Activated naive CD8-positive, alpha-beta T cell treated with anti-CD3 and anti-CD28 coated beads for 36 hours (primary cell): ENCODE measurements at regions not wholly inside any gene's neighbourhood (a gene's known extent, or its start where the extent isn't known, plus 50 kb on each side); places are given as distances from the start of the nearest gene placed in this dataset.
"Not testable (repeated sequence)": the region's sequence is repeated elsewhere in the genome, so short reads cannot be mapped to it uniquely, and the experiment has no call there.

Experiments used
- DNase-seq: peaks from one replicate; pipeline ENCODE4 v3.0.0; 2021
- H3K27ac Mint-ChIP-seq: one replicate; pipeline ENCODE4 v1.8.0; 2022; ENCODE audit warnings: mild to moderate bottlenecking, moderate library complexity, mixed read lengths
- H3K27me3 Mint-ChIP-seq: one replicate; pipeline ENCODE4 v1.8.0; 2022; ENCODE audit warnings: mild to moderate bottlenecking, mixed read lengths
- H3K36me3 Mint-ChIP-seq: one replicate; pipeline ENCODE4 v1.8.0; 2021; ENCODE audit warnings: mild to moderate bottlenecking, mixed read lengths
- H3K4me1 Mint-ChIP-seq: one replicate; pipeline ENCODE4 v1.8.0; 2021; ENCODE audit warnings: mixed read lengths
- H3K4me3 Mint-ChIP-seq: one replicate; pipeline ENCODE4 v1.8.0; 2022; ENCODE audit warnings: mild to moderate bottlenecking, moderate library complexity, mixed read lengths
- H3K9me3 Mint-ChIP-seq: one replicate; pipeline ENCODE4 v1.8.0; 2022; ENCODE audit warnings: mixed read lengths

GRCh38 chr16:65819136-65819898, 547.2 kb upstream of the CDH5 start:
- Mint-ChIP-seq H3K27me3 (peaks cover 4% of the 10 kb centered on the region), H3K27ac (no peak overlapping the region), H3K4me3 (no peak overlapping the region), H3K9me3 (peaks cover 3% of the 10 kb centered on the region), H3K4me1 (no peaks in the 10 kb centered on the region), H3K36me3 (no peaks in the 10 kb centered on the region)
- DNase-seq = no peak

DNA sequence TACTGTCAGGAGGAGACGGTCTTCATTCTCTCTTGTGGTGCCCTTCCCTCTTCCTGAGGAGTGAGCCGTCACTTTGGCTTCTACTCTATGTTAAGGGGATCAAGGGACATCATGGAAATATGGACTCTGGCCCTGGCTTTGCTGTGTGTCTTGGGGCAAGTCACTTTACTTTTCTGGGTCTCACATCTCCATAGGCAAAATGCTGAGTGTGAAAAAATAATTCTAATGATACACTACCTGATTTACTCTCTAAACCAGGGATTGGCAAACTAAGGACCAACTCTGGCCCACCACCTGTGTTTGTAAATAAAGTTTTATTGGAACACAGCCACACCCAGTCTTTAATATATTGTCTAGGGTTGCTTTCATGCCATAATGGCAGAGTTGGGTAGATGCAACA, 548.7 kb upstream of the CDH5 start:
- Mint-ChIP-seq H3K27me3 (no peaks in the 10 kb centered on the region), H3K4me1 (no peaks in the 10 kb centered on the region), H3K9me3 (no peaks in the 10 kb centered on the region), H3K27ac (no peak overlapping the region), H3K4me3 (no peak overlapping the region), H3K36me3 (no peaks in the 10 kb centered on the region)
- DNase-seq = no peak

DNA sequence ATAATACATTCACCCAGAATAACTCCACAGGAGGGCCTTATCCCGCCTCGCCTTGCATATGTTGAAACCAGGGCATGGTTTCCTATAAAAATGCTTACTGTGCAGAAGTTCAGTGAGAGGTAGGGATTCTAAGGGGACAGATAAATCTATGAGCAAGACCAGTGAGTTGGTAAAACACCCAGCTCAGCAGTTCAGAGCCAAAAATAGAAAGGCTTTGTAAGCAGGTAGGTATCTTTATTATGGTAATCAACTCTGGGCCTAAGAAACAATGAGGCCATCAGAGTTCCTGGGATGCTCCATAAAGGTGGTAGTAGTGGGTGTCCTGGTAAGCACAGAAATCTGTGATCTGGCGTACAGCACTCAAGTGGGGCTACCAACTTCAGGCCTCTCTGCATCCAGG, 549.4 kb upstream of the CDH5 start:
- no peaks in the 10 kb centered on the region for H3K27me3 Mint-ChIP-seq
- H3K9me3 Mint-ChIP-seq = no peaks in the 10 kb centered on the region
- H3K4me3 Mint-ChIP-seq = no peak overlapping the region
- no peak for DNase-seq
- no peaks in the 10 kb centered on the region for H3K4me1 Mint-ChIP-seq
- no peak overlapping the region for H3K27ac Mint-ChIP-seq
- H3K36me3 Mint-ChIP-seq = no peaks in the 10 kb centered on the region

DNA sequence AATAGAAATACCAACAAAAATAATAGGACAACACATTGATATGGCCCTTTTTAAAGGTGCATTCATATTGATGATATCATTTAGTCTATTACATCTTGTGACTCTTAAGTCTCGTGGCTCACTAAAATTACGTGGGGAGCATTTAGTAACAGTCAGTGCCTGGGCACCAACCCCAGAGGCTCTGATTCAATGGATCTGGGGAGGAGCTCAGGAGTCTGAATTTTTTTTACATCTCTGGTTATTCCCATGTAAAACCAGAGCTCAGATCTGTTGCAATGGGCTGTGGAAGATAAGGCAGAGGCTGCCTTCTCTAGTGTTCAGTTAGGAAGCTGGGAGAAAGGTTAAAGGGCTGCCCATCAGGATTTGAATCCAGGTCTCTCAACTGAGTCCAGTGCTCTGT, 549.9 kb upstream of the CDH5 start:
- Mint-ChIP-seq H3K9me3 (no peaks in the 10 kb centered on the region), H3K4me3 (no peak overlapping the region), H3K27me3 (no peaks in the 10 kb centered on the region), H3K36me3 (no peaks in the 10 kb centered on the region), H3K27ac (no peak overlapping the region), H3K4me1 (no peaks in the 10 kb centered on the region)
- DNase-seq = no peak

DNA sequence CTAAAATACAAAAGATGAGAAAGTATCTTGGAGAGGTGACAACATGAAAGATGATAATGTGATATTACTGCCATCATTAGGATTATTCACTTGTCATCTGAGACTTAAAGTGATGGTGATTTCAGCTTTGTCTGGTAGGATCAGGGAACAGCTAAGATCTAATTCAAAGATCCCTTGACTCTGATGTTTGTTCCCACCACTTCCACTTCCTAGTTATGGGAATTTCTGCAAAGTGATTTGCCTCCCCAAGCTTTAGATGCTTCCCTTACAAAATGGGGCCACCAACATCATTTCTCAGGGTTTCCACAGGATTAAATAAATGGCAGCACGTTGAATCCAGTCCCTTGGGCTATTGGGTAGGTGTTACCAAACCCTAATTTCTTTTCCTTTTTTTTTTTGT, 550.8 kb upstream of the CDH5 start:
- Mint-ChIP-seq H3K4me3 (no peak overlapping the region), H3K27ac (no peak overlapping the region), H3K4me1 (no peaks in the 10 kb centered on the region), H3K9me3 (no peaks in the 10 kb centered on the region), H3K36me3 (no peaks in the 10 kb centered on the region), H3K27me3 (no peaks in the 10 kb centered on the region)
- no peak for DNase-seq

DNA sequence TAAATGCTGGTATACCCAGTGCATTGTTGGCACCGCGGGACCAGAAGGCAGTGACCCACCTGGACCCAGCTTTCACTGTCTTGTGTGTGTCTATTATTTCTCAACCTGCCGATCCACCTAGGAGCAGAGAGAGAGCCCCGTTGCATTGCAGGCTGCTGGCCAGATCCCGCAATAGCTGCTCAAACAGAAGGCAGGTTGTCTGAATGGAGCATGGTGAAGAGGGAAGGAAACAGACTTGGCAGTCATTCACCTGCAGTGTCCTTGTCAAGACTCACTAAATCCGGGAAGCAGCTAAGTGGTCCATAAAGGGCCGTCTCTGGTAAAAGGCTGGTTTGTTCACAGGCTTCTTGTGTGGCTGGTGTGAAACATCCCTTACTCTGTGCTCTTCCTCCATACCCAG, 552.6 kb upstream of the CDH5 start:
- not testable (repeated sequence) for H3K4me3 Mint-ChIP-seq, H3K36me3 Mint-ChIP-seq

DNA sequence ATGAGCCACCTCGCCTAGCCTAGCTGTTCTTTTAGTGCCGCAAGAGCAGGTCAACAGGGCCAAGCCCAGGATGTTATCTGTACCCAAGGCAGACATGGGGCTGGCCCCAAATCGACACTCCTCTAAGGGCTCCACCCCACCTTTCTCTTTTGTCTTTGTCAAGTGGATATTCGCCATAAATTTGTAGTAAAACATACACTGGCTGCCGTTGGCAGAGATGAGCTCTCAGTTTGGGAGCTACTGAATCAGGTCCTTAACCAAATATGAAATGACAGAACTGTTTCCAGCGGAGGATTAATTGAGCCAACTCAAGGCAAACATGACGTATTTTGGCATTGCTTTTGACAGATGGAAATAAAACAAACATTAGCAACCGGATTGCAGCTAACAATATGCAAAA, 556.9 kb upstream of the CDH5 start:
- DNase-seq = no peak
- no peaks in the 10 kb centered on the region for H3K36me3 Mint-ChIP-seq
- H3K4me3 Mint-ChIP-seq = no peak overlapping the region
- H3K27me3 Mint-ChIP-seq = no peaks in the 10 kb centered on the region
- H3K4me1 Mint-ChIP-seq = no peaks in the 10 kb centered on the region
- no peaks in the 10 kb centered on the region for H3K9me3 Mint-ChIP-seq
- no peak overlapping the region for H3K27ac Mint-ChIP-seq

More for the DNA sequence above, 552.6 kb upstream of the CDH5 start:
- not testable (repeated sequence) for DNase-seq, H3K27me3 Mint-ChIP-seq, H3K9me3 Mint-ChIP-seq, H3K27ac Mint-ChIP-seq, H3K4me1 Mint-ChIP-seq

DNA sequence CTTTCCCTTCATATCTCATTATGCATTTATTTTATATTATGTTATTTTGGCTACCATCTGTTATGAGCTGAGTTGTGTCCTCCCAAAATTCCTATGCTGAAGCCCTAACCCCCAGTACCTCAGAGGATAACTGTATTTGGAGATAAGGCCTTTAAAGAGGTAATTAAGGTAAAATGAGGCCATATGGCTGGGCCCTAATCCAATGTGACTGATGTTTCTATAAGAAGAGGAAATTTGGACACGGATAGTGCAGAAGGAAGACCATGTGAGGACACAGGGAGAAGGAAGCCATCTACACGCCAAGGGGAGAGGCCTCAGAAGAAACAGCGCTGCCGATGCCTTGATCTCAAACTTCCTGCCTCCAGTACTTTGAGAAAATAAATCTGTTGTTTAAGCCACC, 557.7 kb upstream of the CDH5 start:
- Mint-ChIP-seq H3K4me3 (no peak overlapping the region), H3K9me3 (peaks cover 2% of the 10 kb centered on the region), H3K27ac (no peak overlapping the region), H3K36me3 (no peaks in the 10 kb centered on the region), H3K4me1 (no peaks in the 10 kb centered on the region), H3K27me3 (no peaks in the 10 kb centered on the region)
- DNase-seq = no peak

DNA sequence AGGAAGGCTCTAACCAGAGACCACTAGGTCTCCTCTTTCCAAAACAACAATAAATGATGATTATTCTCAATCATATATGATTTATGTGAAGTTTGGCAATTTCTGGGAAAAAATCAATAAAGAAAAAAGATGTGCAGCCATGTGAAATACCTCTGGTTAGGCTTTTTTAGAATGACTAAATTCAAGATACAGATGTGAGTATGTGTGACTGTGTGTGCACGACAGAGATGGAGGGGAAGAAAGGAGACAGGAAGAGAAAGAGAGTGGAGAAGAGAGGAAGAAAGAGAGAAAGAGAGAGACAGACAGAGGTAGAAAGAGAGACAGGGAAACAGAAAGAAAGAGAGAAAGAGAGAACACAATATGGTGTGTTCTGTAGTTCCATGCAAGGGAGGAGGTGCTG, 558.6 kb upstream of the CDH5 start:
- H3K36me3 Mint-ChIP-seq = no peaks in the 10 kb centered on the region
- H3K27me3 Mint-ChIP-seq = no peaks in the 10 kb centered on the region
- H3K27ac Mint-ChIP-seq = no peak overlapping the region

GRCh38 chr16:65805704-65806103, 560.8 kb upstream of the CDH5 start:
- not testable (repeated sequence) for H3K9me3 Mint-ChIP-seq, H3K27me3 Mint-ChIP-seq, H3K4me1 Mint-ChIP-seq, H3K27ac Mint-ChIP-seq, H3K4me3 Mint-ChIP-seq, DNase-seq, H3K36me3 Mint-ChIP-seq

More for the DNA sequence above, 558.6 kb upstream of the CDH5 start:
- no peak for DNase-seq
- peaks cover 2% of the 10 kb centered on the region for H3K9me3 Mint-ChIP-seq
- no peak overlapping the region for H3K4me3 Mint-ChIP-seq
- no peaks in the 10 kb centered on the region for H3K4me1 Mint-ChIP-seq

- no peak for DNase-seq
- no peaks in the 10 kb centered on the region for H3K9me3 Mint-ChIP-seq
- H3K27ac Mint-ChIP-seq = no peak overlapping the region
- H3K4me1 Mint-ChIP-seq = no peaks in the 10 kb centered on the region
- no peaks in the 10 kb centered on the region for H3K36me3 Mint-ChIP-seq
- H3K4me3 Mint-ChIP-seq = no peak overlapping the region
- no peaks in the 10 kb centered on the region for H3K27me3 Mint-ChIP-seq
Measured at GRCh38 chr16:65796481-65796880, 570.0 kb upstream of the CDH5 start.

DNA sequence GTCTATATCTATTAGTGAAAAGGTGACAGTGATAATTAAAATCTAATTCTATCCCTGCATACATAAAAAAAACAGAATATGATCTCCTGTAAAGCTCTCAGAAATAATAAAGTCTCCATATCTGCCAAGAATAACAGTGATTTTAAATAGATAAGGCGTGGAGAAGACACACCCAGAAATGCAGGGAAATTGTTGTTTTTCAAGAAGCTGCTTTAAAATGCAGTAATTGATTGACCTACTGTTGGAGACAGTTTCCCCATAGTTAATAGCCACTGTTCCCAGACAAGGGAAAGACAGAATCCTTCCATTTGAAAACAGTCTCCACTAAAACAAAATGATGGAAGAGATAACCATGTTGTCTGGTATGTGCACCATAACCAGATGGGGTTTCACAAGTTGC, 571.5 kb upstream of the CDH5 start:
- DNase-seq = no peak
- Mint-ChIP-seq H3K27me3 (no peaks in the 10 kb centered on the region), H3K27ac (no peak overlapping the region)

GRCh38 chr16:65793781-65794180, 572.7 kb upstream of the CDH5 start:
- Mint-ChIP-seq H3K27ac (no peak overlapping the region), H3K27me3 (no peaks in the 10 kb centered on the region), H3K4me1 (no peaks in the 10 kb centered on the region), H3K36me3 (no peaks in the 10 kb centered on the region), H3K9me3 (no peaks in the 10 kb centered on the region), H3K4me3 (no peak overlapping the region)
- no peak for DNase-seq

More for the DNA sequence above, 571.5 kb upstream of the CDH5 start:
- no peaks in the 10 kb centered on the region for H3K9me3 Mint-ChIP-seq
- no peak overlapping the region for H3K4me3 Mint-ChIP-seq
- no peaks in the 10 kb centered on the region for H3K36me3 Mint-ChIP-seq
- H3K4me1 Mint-ChIP-seq = no peaks in the 10 kb centered on the region

- H3K4me3 Mint-ChIP-seq = no peak overlapping the region
- no peaks in the 10 kb centered on the region for H3K9me3 Mint-ChIP-seq
- no peaks in the 10 kb centered on the region for H3K27me3 Mint-ChIP-seq
- no peak overlapping the region for H3K27ac Mint-ChIP-seq
- DNase-seq = no peak
- H3K36me3 Mint-ChIP-seq = no peaks in the 10 kb centered on the region
- H3K4me1 Mint-ChIP-seq = no peaks in the 10 kb centered on the region
Measured at GRCh38 chr16:65790768-65791167, 575.7 kb upstream of the CDH5 start.

- H3K27me3 Mint-ChIP-seq = peaks cover 8% of the 10 kb centered on the region
- no peaks in the 10 kb centered on the region for H3K4me1 Mint-ChIP-seq
Measured at GRCh38 chr16:65789161-65789945, 577.1 kb upstream of the CDH5 start.

More at GRCh38 chr16:65789161-65789945, 577.1 kb upstream of the CDH5 start:
- no peaks in the 10 kb centered on the region for H3K36me3 Mint-ChIP-seq
- H3K27ac Mint-ChIP-seq = no peak overlapping the region
- no peak overlapping the region for H3K4me3 Mint-ChIP-seq
- no peaks in the 10 kb centered on the region for H3K9me3 Mint-ChIP-seq
- no peak for DNase-seq
